Mesendoderm (in vitro differentiated cells): ENCODE measurements at regions not wholly inside any gene's neighbourhood (a gene's known extent, or its start where the extent isn't known, plus 50 kb on each side); places are given as distances from the start of the nearest gene placed in this dataset.
"Not testable (repeated sequence)": the region's sequence is repeated elsewhere in the genome, so short reads cannot be mapped to it uniquely, and the experiment has no call there.

ENCODE experiments used
- DNase-seq: peaks from one replicate; pipeline ENCODE4 v3.0.0; 2013
- H2AK5ac ChIP-seq: 2 replicates; pipeline ENCODE4 v1.6.1; 2013; ENCODE audit warnings: low read length, inconsistent platforms
- H2BK120ac ChIP-seq: 2 replicates; pipeline ENCODE4 v1.6.1; 2013; ENCODE audit warnings: low read depth, mild to moderate bottlenecking, low read length, moderate library complexity, mixed read lengths
- H2BK15ac ChIP-seq: replicated peaks from 2 replicates; pipeline ENCODE4 v1.6.1; 2013; ENCODE audit warnings: low read depth, mild to moderate bottlenecking, moderate library complexity
- H2BK5ac ChIP-seq: 2 replicates; pipeline ENCODE4 v1.6.1; 2013; ENCODE audit warnings: low read length, inconsistent platforms
- H3K18ac ChIP-seq: 2 replicates; pipeline ENCODE4 v1.6.1; 2013; ENCODE audit warnings: mild to moderate bottlenecking, low read length, mixed read lengths
- H3K23ac ChIP-seq: one replicate; pipeline ENCODE4 v1.6.1; 2013; ENCODE audit warnings: low read length
- H3K27ac ChIP-seq: 2 replicates; pipeline ENCODE4 v1.5.1; 2013; ENCODE audit warnings: low read depth, mild to moderate bottlenecking, inconsistent platforms, low read length, moderate library complexity
- H3K27me3 ChIP-seq: 2 replicates; pipeline ENCODE4 v1.6.1; 2013; ENCODE audit warnings: low read length, control low read depth, mild to moderate bottlenecking, inconsistent platforms; ENCODE audit not compliant: insufficient read depth, poor library complexity
- H3K36me3 ChIP-seq: 2 replicates; pipeline ENCODE4 v1.6.1; 2013; ENCODE audit warnings: low read length, inconsistent platforms; ENCODE audit not compliant: control insufficient read depth, insufficient read depth
- H3K4ac ChIP-seq: one replicate; pipeline ENCODE4 v1.6.1; 2013; ENCODE audit warnings: low read depth, mild to moderate bottlenecking, low read length, moderate library complexity
- H3K4me1 ChIP-seq: 2 replicates; pipeline ENCODE4 v1.6.1; 2013; ENCODE audit warnings: low read depth, low read length, inconsistent platforms; ENCODE audit not compliant: control insufficient read depth
- H3K4me2 ChIP-seq: 2 replicates; pipeline ENCODE4 v1.6.1; 2013; ENCODE audit warnings: low read length
- H3K4me3 ChIP-seq: 2 replicates; pipeline ENCODE4 v1.5.1; 2013; ENCODE audit warnings: mild to moderate bottlenecking, low read length
- H3K56ac ChIP-seq: one replicate; pipeline ENCODE4 v1.6.1; 2013; ENCODE audit warnings: low read length
- H3K79me1 ChIP-seq: 2 replicates; pipeline ENCODE4 v1.6.1; 2013; ENCODE audit warnings: low read length, inconsistent platforms
- H3K79me2 ChIP-seq: 2 replicates; pipeline ENCODE4 v1.6.1; 2013; ENCODE audit warnings: mild to moderate bottlenecking, low read length; ENCODE audit not compliant: control insufficient read depth, insufficient read depth
- H3K9ac ChIP-seq: 2 replicates; pipeline ENCODE4 v1.6.1; 2013; ENCODE audit warnings: low read length, inconsistent platforms
- H4K5ac ChIP-seq: one replicate; pipeline ENCODE4 v1.6.1; 2013; ENCODE audit warnings: low read length
- H4K8ac ChIP-seq: one replicate; pipeline ENCODE4 v1.6.1; 2013; ENCODE audit warnings: low read depth, mild to moderate bottlenecking, control low read depth, low read length, moderate library complexity
- WGBS: extraction: QIAGEN DNeasy Blood & Tissue Kit; methylation state at CpG from one replicate; pipeline ENCODE4 v1.1.7; 2013; ENCODE audit warnings: low lambda C conversion rate, missing lambda C conversion rate; ENCODE audit not compliant: insufficient coverage; ENCODE audit errors: extremely low coverage; 5-methylcytosine and 5-hydroxymethylcytosine counted together

DNA sequence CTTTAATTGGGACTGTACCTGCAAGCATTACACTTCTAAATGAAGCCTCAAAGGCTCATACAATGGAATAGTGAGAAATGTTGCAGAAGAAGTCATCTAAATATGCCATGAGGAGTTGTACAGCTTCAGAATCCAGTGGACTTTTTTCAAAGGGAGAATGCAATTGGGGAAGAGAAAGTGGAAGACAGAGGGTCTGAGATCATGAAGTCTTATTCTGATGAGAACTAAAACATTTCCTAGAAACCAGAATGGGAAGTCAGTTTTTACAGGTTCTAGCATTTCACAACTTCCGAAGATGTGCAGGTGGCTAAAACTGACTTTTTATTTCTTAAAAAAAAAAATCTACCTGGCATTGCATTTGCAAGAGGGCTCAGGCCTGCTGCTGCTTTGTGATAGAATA is 424.4 kb upstream of the RUNX1 start:
- Histone ChIP-seq H2BK5ac (no peak overlapping the region), H3K4me1 (peaks cover 2% of the 10 kb centered on the region), H3K36me3 (no peaks in the 10 kb centered on the region), H3K23ac (no peak overlapping the region), H3K79me2 (no peaks in the 10 kb centered on the region), H3K18ac (no peak overlapping the region), H3K27ac (no peak overlapping the region), H3K56ac (no peak overlapping the region), H3K79me1 (no peaks in the 10 kb centered on the region), H2BK15ac (no peak overlapping the region), H3K4me2 (no peak overlapping the region), H2AK5ac (no peak overlapping the region), H3K4ac (no peak overlapping the region), H3K4me3 (no peak overlapping the region), H3K27me3 (no peaks in the 10 kb centered on the region), H3K9ac (no peak overlapping the region), H4K5ac (no peak overlapping the region), H4K8ac (no peak overlapping the region), H2BK120ac (no peak overlapping the region)
- WGBS = no CpG with 5 or more reads among the region's 1 CpG
- no peak for DNase-seq

DNA sequence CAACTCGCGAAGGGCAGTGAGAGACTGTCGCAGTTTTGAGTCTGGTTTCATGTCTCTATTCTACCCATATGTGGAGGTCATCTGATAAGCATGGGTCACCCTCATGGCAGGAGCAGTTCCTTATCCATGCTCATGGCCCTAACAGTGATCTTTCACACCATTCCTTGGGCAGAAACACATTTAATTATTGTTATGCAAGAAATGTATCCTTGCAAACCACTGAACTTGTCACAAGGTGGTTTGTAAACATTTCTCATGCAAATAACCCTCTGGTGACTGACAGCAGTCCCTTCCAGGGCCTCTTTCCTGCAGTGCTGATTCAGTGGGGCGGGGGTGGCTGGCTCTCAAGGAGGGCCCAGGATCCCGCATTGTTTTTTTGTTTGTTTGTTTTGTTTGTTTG is 421.4 kb upstream of the RUNX1 start:
- Histone ChIP-seq H4K5ac (no peak overlapping the region), H3K4me1 (peaks cover 2% of the 10 kb centered on the region), H3K56ac (no peak overlapping the region), H2BK5ac (no peak overlapping the region), H2BK120ac (no peak overlapping the region), H3K79me1 (no peaks in the 10 kb centered on the region), H3K27ac (no peak overlapping the region), H3K4ac (no peak overlapping the region), H3K79me2 (no peaks in the 10 kb centered on the region), H2BK15ac (no peak overlapping the region), H3K18ac (no peak overlapping the region), H4K8ac (no peak overlapping the region), H3K9ac (no peak overlapping the region), H3K36me3 (no peaks in the 10 kb centered on the region), H3K23ac (no peak overlapping the region), H2AK5ac (no peak overlapping the region), H3K4me2 (no peak overlapping the region), H3K4me3 (no peak overlapping the region), H3K27me3 (no peaks in the 10 kb centered on the region)
- WGBS = no CpG with 5 or more reads among the region's 5 CpGs
- DNase-seq = peak; percentile 54

DNA sequence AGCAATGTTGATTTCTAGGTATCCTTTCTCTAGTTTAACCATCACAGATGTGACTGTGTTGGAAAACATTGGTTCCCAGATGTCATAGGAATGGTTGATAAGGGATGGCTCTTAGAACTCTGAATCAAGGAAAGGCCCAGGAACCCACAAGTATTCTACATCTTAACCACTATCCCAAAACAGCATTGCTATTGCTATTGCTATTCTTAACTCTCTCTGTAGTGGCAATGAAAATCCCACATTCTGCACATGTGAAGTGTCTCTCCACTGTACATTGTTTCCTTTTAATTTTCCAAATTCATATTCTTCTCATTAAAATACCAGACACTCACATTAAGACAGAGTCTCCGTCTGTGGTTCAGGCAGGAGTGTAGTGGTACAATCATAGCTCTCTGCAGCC is 420.4 kb upstream of the RUNX1 start:
- no peak for DNase-seq
- Histone ChIP-seq H2BK15ac (no peak overlapping the region), H3K4me1 (peaks cover 2% of the 10 kb centered on the region), H3K4ac (no peak overlapping the region), H3K56ac (no peak overlapping the region), H2AK5ac (no peak overlapping the region), H3K36me3 (no peaks in the 10 kb centered on the region), H3K79me1 (no peaks in the 10 kb centered on the region), H4K5ac (no peak overlapping the region), H4K8ac (no peak overlapping the region), H3K4me2 (no peak overlapping the region), H2BK5ac (no peak overlapping the region), H3K27me3 (no peaks in the 10 kb centered on the region), H3K27ac (no peak overlapping the region), H3K23ac (no peak overlapping the region), H3K79me2 (no peaks in the 10 kb centered on the region), H2BK120ac (no peak overlapping the region), H3K4me3 (no peak overlapping the region), H3K18ac (no peak overlapping the region), H3K9ac (no peak overlapping the region)
- no CpG with 5 or more reads among the region's 1 CpG for WGBS

DNA sequence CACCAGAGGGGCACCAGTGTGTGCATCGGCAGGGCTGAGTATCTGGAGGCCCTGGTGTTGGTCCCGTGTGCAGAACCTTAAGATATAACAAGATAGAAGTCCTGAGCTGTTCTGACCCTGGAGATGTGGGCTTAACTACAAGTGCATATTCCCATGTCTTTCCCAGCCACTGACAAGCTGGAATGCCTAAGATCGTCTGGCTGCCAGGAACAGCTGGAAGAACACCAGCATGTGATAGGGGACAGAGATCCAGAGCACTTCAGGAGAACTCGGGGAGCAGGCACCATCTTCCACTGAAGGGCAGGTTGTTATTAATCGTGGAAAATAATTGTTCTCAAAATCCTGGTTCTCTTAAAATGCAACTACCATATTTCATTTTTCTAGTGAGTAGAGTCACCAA is 419.9 kb upstream of the RUNX1 start:
- no peak overlapping the region for H3K9ac ChIP-seq

DNA sequence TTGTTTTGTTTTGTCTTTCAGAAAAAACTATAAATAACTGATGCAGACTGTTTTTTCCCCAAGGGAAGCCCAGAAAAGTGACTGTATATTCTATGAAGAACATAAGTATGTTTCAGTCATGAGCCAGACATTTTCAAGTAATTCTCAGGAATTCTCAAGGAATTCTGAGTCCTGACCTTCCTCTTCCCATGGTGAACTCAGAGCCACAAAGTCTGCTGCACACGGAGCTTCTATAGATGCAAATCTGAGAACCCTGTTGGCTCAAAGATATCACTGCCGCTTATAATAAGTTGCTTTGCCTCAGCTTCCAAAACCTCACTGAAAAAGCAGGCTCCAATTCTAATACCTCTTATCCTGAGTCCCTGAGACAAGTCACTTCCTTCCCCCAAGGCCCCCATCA is 418.5 kb upstream of the RUNX1 start:
- no peak for DNase-seq
- no peak overlapping the region for H3K4me3 ChIP-seq
- peaks cover 2% of the 10 kb centered on the region for H3K4me1 ChIP-seq
- H3K4me2 ChIP-seq = no peak overlapping the region
- H2BK15ac ChIP-seq = no peak overlapping the region
- H2AK5ac ChIP-seq = no peak overlapping the region
- no peak overlapping the region for H3K4ac ChIP-seq
- no CpG with 5 or more reads among the region's 2 CpGs for WGBS
- no peaks in the 10 kb centered on the region for H3K79me2 ChIP-seq
- no peak overlapping the region for H3K27ac ChIP-seq
- H3K79me1 ChIP-seq = no peaks in the 10 kb centered on the region
- no peak overlapping the region for H3K56ac ChIP-seq
- no peak overlapping the region for H2BK5ac ChIP-seq
- no peaks in the 10 kb centered on the region for H3K27me3 ChIP-seq
- H4K5ac ChIP-seq = no peak overlapping the region
- no peak overlapping the region for H3K23ac ChIP-seq
- no peak overlapping the region for H2BK120ac ChIP-seq
- no peak overlapping the region for H3K18ac ChIP-seq
- no peaks in the 10 kb centered on the region for H3K36me3 ChIP-seq
- H3K9ac ChIP-seq = no peak overlapping the region
- H4K8ac ChIP-seq = no peak overlapping the region

More for the DNA sequence above, 419.9 kb upstream of the RUNX1 start:
- H3K4ac ChIP-seq = no peak overlapping the region
- H3K18ac ChIP-seq = no peak overlapping the region
- H3K4me3 ChIP-seq = no peak overlapping the region
- no peaks in the 10 kb centered on the region for H3K36me3 ChIP-seq
- H3K27me3 ChIP-seq = no peaks in the 10 kb centered on the region
- no peak overlapping the region for H2BK15ac ChIP-seq
- H3K4me2 ChIP-seq = no peak overlapping the region
- no peak overlapping the region for H2AK5ac ChIP-seq
- H3K27ac ChIP-seq = no peak overlapping the region
- no peak overlapping the region for H2BK120ac ChIP-seq
- no peaks in the 10 kb centered on the region for H3K79me1 ChIP-seq
- no peak overlapping the region for H4K8ac ChIP-seq
- no peak overlapping the region for H4K5ac ChIP-seq
- H3K4me1 ChIP-seq = peaks cover 2% of the 10 kb centered on the region
- H3K23ac ChIP-seq = no peak overlapping the region
- no CpG with 5 or more reads among the region's 5 CpGs for WGBS
- no peak for DNase-seq
- no peaks in the 10 kb centered on the region for H3K79me2 ChIP-seq
- no peak overlapping the region for H3K56ac ChIP-seq
- no peak overlapping the region for H2BK5ac ChIP-seq

DNA sequence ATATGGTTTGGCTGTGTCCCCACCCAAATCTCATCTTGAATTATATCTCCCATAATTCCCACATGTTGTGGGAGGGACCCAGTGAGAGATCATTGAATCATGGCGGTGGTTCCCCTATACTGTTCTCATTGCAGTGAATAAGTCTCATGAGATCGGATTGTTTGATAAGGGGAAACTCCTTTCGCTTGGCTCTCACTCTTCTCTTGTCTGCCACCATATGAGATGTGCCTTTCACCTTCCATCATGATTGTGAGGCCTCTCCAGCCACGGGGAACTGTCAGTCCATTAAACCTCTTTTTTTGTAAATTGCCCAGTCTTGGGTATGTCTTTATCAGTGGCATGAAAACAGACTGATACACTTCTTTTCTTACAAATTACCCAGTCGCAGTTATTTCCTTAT is 417.6 kb upstream of the RUNX1 start:
- H4K5ac ChIP-seq, H3K4me3 ChIP-seq, H3K4me1 ChIP-seq, H2BK15ac ChIP-seq, H3K4ac ChIP-seq, H2BK5ac ChIP-seq, H3K27me3 ChIP-seq, H3K23ac ChIP-seq, H3K9ac ChIP-seq, H4K8ac ChIP-seq, DNase-seq, H3K36me3 ChIP-seq, H3K27ac ChIP-seq, H3K79me1 ChIP-seq, H2BK120ac ChIP-seq, H3K4me2 ChIP-seq, H2AK5ac ChIP-seq, H3K56ac ChIP-seq, H3K79me2 ChIP-seq, H3K18ac ChIP-seq: not testable (repeated sequence)
- no CpG with 5 or more reads among the region's 5 CpGs for WGBS
